Nephron progenitor cell (in vitro differentiated cells): ENCODE measurements at regions not wholly inside any gene's neighbourhood (a gene's known extent, or its start where the extent isn't known, plus 50 kb on each side); places are given as distances from the start of the nearest gene placed in this dataset.

ENCODE experiments used
- DNase-seq: peaks from one replicate; pipeline ENCODE4 v3.0.0; 2021
- H3K27ac Mint-ChIP-seq: 2 replicates; pipeline ENCODE4 v1.8.0; 2021; ENCODE audit warnings: mild to moderate bottlenecking, moderate library complexity, mixed read lengths
- H3K27me3 Mint-ChIP-seq: 2 replicates; pipeline ENCODE4 v1.8.0; 2021; ENCODE audit warnings: mild to moderate bottlenecking, low read depth, mixed read lengths; ENCODE audit not compliant: poor library complexity
- H3K36me3 Mint-ChIP-seq: 2 replicates; pipeline ENCODE4 v1.8.0; 2021; ENCODE audit warnings: low read depth, mixed read lengths
- H3K4me1 Mint-ChIP-seq: 2 replicates; pipeline ENCODE4 v1.8.0; 2021; ENCODE audit warnings: mixed read lengths
- H3K4me3 Mint-ChIP-seq: 2 replicates; pipeline ENCODE4 v1.8.0; 2021; ENCODE audit warnings: mild to moderate bottlenecking, moderate library complexity, mixed read lengths
- H3K9me3 Mint-ChIP-seq: 2 replicates; pipeline ENCODE4 v1.8.0; 2021; ENCODE audit warnings: mild to moderate bottlenecking, moderate library complexity, mixed read lengths
- CTCF ChIP-seq: fragments of 200-600 bp; sonication (generic); IDR thresholded peaks from 2 replicates; pipeline ENCODE4 v1.5.0; 2021; ENCODE audit warnings: antibody characterized with exemption

GRCh38 chr21:16837721-16838120, 675.1 kb upstream of the CXADR start:
- H3K36me3 Mint-ChIP-seq = no peaks in the 10 kb centered on the region
- no peak for DNase-seq
- TF ChIP-seq CTCF = no peak
- H3K4me1 Mint-ChIP-seq = no peaks in the 10 kb centered on the region
- no peak overlapping the region for H3K27ac Mint-ChIP-seq
- H3K27me3 Mint-ChIP-seq = no peaks in the 10 kb centered on the region
- no peak overlapping the region for H3K4me3 Mint-ChIP-seq
- H3K9me3 Mint-ChIP-seq = no peaks in the 10 kb centered on the region

- H3K36me3 Mint-ChIP-seq = no peaks in the 10 kb centered on the region
- H3K9me3 Mint-ChIP-seq = no peaks in the 10 kb centered on the region
- TF ChIP-seq CTCF = no peak
- H3K27me3 Mint-ChIP-seq = no peaks in the 10 kb centered on the region
- no peak overlapping the region for H3K4me3 Mint-ChIP-seq
- H3K27ac Mint-ChIP-seq = no peak overlapping the region
- H3K4me1 Mint-ChIP-seq = no peaks in the 10 kb centered on the region
- no peak for DNase-seq
These were observed 674.5 kb upstream of the CXADR start for GRCh38 chr21:16838331-16838730.

- DNase-seq = no peak
- no peaks in the 10 kb centered on the region for H3K36me3 Mint-ChIP-seq
- H3K9me3 Mint-ChIP-seq = no peaks in the 10 kb centered on the region
- H3K27ac Mint-ChIP-seq = no peak overlapping the region
- no peak overlapping the region for H3K4me3 Mint-ChIP-seq
- TF ChIP-seq CTCF = no peak
- no peaks in the 10 kb centered on the region for H3K27me3 Mint-ChIP-seq
- no peaks in the 10 kb centered on the region for H3K4me1 Mint-ChIP-seq
These were observed 672.3 kb upstream of the CXADR start for GRCh38 chr21:16840538-16840937.

- H3K4me1 Mint-ChIP-seq = no peaks in the 10 kb centered on the region
- no peaks in the 10 kb centered on the region for H3K36me3 Mint-ChIP-seq
- H3K4me3 Mint-ChIP-seq = no peak overlapping the region
- no peak overlapping the region for H3K27ac Mint-ChIP-seq
- DNase-seq = no peak
- no peak for TF ChIP-seq CTCF
- H3K27me3 Mint-ChIP-seq = no peaks in the 10 kb centered on the region
- no peaks in the 10 kb centered on the region for H3K9me3 Mint-ChIP-seq
These were observed 670.7 kb upstream of the CXADR start for GRCh38 chr21:16841975-16842695.

GRCh38 chr21:16842696-16843035, 670.2 kb upstream of the CXADR start:
- Mint-ChIP-seq H3K27ac (no peak overlapping the region), H3K4me1 (no peaks in the 10 kb centered on the region), H3K4me3 (no peak overlapping the region), H3K36me3 (no peaks in the 10 kb centered on the region), H3K9me3 (no peaks in the 10 kb centered on the region), H3K27me3 (no peaks in the 10 kb centered on the region)
- TF ChIP-seq CTCF = no peak
- DNase-seq = no peak

- no peaks in the 10 kb centered on the region for H3K9me3 Mint-ChIP-seq
- no peaks in the 10 kb centered on the region for H3K27me3 Mint-ChIP-seq
- no peak overlapping the region for H3K27ac Mint-ChIP-seq
- no peak for DNase-seq
- no peaks in the 10 kb centered on the region for H3K36me3 Mint-ChIP-seq
- TF ChIP-seq CTCF = no peak
- no peaks in the 10 kb centered on the region for H3K4me1 Mint-ChIP-seq
- H3K4me3 Mint-ChIP-seq = no peak overlapping the region
These were observed 665.6 kb upstream of the CXADR start for GRCh38 chr21:16847211-16847610.
